Endothelial cell of umbilical vein (primary cell): ENCODE measurements at regions not wholly inside any gene's neighbourhood (a gene's known extent, or its start where the extent isn't known, plus 50 kb on each side); places are given as distances from the start of the nearest gene placed in this dataset.

ENCODE experiments used
- BruUV-seq: library from RNA; stranded (reverse); fragments of 400-500 nt; replicated peaks from 2 replicates; lab custom pipeline; 2021; lab: Mats Ljungman, UMichigan
- CTCF ChIA-PET: fragments of 300-600, 350-600 bp; sonication (Branson Sonifier 250); formaldehyde crosslinking; loops from one replicate; lab custom pipeline; 2021; ENCODE audit warnings: antibody characterized with exemption, inconsistent platforms; lab: Charles Lee
- POLR2A ChIA-PET: fragments of 300-600, 350-600 bp; sonication (Branson Sonifier 250); formaldehyde crosslinking; loops from one replicate; lab custom pipeline; 2021; ENCODE audit warnings: antibody characterized with exemption, inconsistent platforms; lab: Charles Lee
- DNase-seq: peaks from one replicate; pipeline ENCODE4 v3.0.0-alpha.2; 2011; ENCODE audit warnings: low read depth, low spot score
- FAIRE-seq: peaks from 2 replicates; lab custom pipeline; 2011; peaks lifted over from hg19 to GRCh38; lab: Jason Lieb, UNC
- H2AFZ ChIP-seq: 2 replicates; pipeline ENCODE4 v1.6.0; 2012; ENCODE audit warnings: low read depth, low read length, control low read depth, inconsistent platforms
- H3K27ac ChIP-seq: 2 replicates; pipeline ENCODE4 v1.5.1; 2011; ENCODE audit warnings: low read depth, mild to moderate bottlenecking, control low read depth, low read length, moderate library complexity; ENCODE audit not compliant: insufficient read depth
- H3K27me3 ChIP-seq, 2 experiments: 2 replicates each; pipeline versions ENCODE4 v1.6.0 to v1.6.1; 2011; ENCODE audit warnings: low read length in 2 of 2, mixed read lengths in 1 of 2; ENCODE audit not compliant: control insufficient read depth in 2 of 2, insufficient read depth in 2 of 2
- H3K36me3 ChIP-seq, 2 experiments: 2 replicates in 1 of 2; 3 replicates in 1 of 2; pipeline ENCODE4 v1.5.1; 2011; ENCODE audit warnings: low read length in 2 of 2, mild to moderate bottlenecking in 1 of 2, moderate library complexity in 1 of 2; ENCODE audit not compliant: control insufficient read depth in 2 of 2, insufficient read depth in 2 of 2; ENCODE audit errors: extremely low read depth in 1 of 2
- H3K4me1 ChIP-seq: 3 replicates; pipeline ENCODE4 v1.5.1; 2011; ENCODE audit warnings: mild to moderate bottlenecking, low read length; ENCODE audit not compliant: control insufficient read depth, insufficient read depth; ENCODE audit errors: extremely low read depth
- H3K4me2 ChIP-seq: 2 replicates; pipeline ENCODE4 v1.6.1; 2011; ENCODE audit warnings: low read length, control low read depth, mixed read lengths; ENCODE audit not compliant: insufficient read depth
- H3K4me3 ChIP-seq, 3 experiments: fragments of 200-600 bp in 1 of 3; sonication (generic), shearing (Covaris generic) in 1 of 3; replicated peaks in 1 of 3; 2 replicates each; pipeline ENCODE4 v1.5.1; 2011 to 2016; ENCODE audit warnings: control low read depth in 3 of 3, low read length in 3 of 3, mild to moderate bottlenecking in 2 of 3, inconsistent platforms in 1 of 3, low read depth in 1 of 3, moderate library complexity in 1 of 3; ENCODE audit not compliant: insufficient read depth in 1 of 3
- H3K79me2 ChIP-seq: 2 replicates; pipeline ENCODE4 v1.6.0; 2012; ENCODE audit warnings: low read length, inconsistent platforms; ENCODE audit not compliant: control insufficient read depth, insufficient read depth
- H3K9ac ChIP-seq: replicated peaks from 2 replicates; pipeline ENCODE3; 2011; ENCODE audit warnings: low read length, control low read depth; ENCODE audit not compliant: insufficient read depth; ENCODE audit errors: extremely low read depth
- H3K9me1 ChIP-seq: replicated peaks from 3 replicates; pipeline ENCODE4 v1.6.0; 2011; ENCODE audit warnings: mild to moderate bottlenecking, low read length; ENCODE audit not compliant: control insufficient read depth, insufficient read depth; ENCODE audit errors: extremely low read depth
- H3K9me3 ChIP-seq: replicated peaks from 2 replicates; pipeline ENCODE4 v1.5.1; 2012; ENCODE audit warnings: low read length, inconsistent platforms; ENCODE audit not compliant: control insufficient read depth, insufficient read depth
- H4K20me1 ChIP-seq: replicated peaks from 2 replicates; pipeline ENCODE3; 2011; ENCODE audit warnings: mild to moderate bottlenecking, low read length; ENCODE audit not compliant: control insufficient read depth, insufficient read depth; ENCODE audit errors: extremely low read depth
- EZH2 ChIP-seq: IDR thresholded peaks from 2 replicates; pipeline ENCODE4 v1.6.1; 2012; ENCODE audit warnings: borderline replicate concordance, low read depth, mild to moderate bottlenecking, moderate library complexity, low read length, inconsistent platforms; ENCODE audit not compliant: severe bottlenecking
- FOS ChIP-seq: IDR thresholded peaks from 2 replicates; pipeline ENCODE4 v1.6.1; 2011; ENCODE audit warnings: mild to moderate bottlenecking, low read length, moderate library complexity, borderline replicate concordance; ENCODE audit not compliant: insufficient read depth
- GATA2 ChIP-seq: IDR thresholded peaks from 2 replicates; pipeline ENCODE4 v1.7.0; 2011; ENCODE audit warnings: low read depth, mild to moderate bottlenecking, moderate library complexity, mixed read lengths, low read length; ENCODE audit not compliant: insufficient read length, insufficient read depth
- JUN ChIP-seq: IDR thresholded peaks from 2 replicates; pipeline ENCODE4 v1.6.1; 2011; ENCODE audit warnings: borderline replicate concordance, low read depth; ENCODE audit not compliant: insufficient read length, insufficient read depth
- MAX ChIP-seq: IDR thresholded peaks from 2 replicates; pipeline ENCODE4 v1.6.1; 2011; ENCODE audit not compliant: insufficient read depth, insufficient read length
- MYC ChIP-seq: IDR thresholded peaks from one replicate; pipeline ENCODE4 v1.6.1; 2011; ENCODE audit warnings: mild to moderate bottlenecking, low read depth, low read length
- POLR2A ChIP-seq: IDR thresholded peaks from 2 replicates; pipeline ENCODE4 v1.6.1; 2012; ENCODE audit warnings: low read depth, mild to moderate bottlenecking, control low read depth, low read length
- POLR2AphosphoS5 ChIP-seq: IDR thresholded peaks from 2 replicates; pipeline ENCODE4 v1.6.1; 2012; ENCODE audit warnings: low read depth, mild to moderate bottlenecking, control low read depth, low read length, moderate library complexity; ENCODE audit not compliant: insufficient read depth
- dilution Hi-C: fragments of 300-500 bp; cut with MboI; formaldehyde crosslinking; loops from one replicate; pipeline ENCODE4 v1.15.0; 2019; ENCODE audit warnings: low sequenced_read_pairs; ENCODE audit not compliant: extremely low pct_ligation_motif_present
- intact Hi-C: fragments of 100-400 bp; cut with micrococcal nuclease; formaldehyde crosslinking; loops from one replicate; pipeline ENCODE4 v1.10.0; 2022
- TF ChIP-seq, protein P1 (sequence below), 2 donors: IDR thresholded peaks; 1 replicate in 1 of 2; 2 replicates in 1 of 2; pipeline ENCODE4 v1.5.1; 2011; ENCODE audit warnings: low read length in 2 of 2, mild to moderate bottlenecking in 2 of 2, moderate library complexity in 2 of 2, control low read depth in 1 of 2, inconsistent platforms in 1 of 2, low read depth in 1 of 2; ENCODE audit not compliant: insufficient read depth in 1 of 2; ENCODE audit errors: extremely low read depth in 1 of 2

DNA sequence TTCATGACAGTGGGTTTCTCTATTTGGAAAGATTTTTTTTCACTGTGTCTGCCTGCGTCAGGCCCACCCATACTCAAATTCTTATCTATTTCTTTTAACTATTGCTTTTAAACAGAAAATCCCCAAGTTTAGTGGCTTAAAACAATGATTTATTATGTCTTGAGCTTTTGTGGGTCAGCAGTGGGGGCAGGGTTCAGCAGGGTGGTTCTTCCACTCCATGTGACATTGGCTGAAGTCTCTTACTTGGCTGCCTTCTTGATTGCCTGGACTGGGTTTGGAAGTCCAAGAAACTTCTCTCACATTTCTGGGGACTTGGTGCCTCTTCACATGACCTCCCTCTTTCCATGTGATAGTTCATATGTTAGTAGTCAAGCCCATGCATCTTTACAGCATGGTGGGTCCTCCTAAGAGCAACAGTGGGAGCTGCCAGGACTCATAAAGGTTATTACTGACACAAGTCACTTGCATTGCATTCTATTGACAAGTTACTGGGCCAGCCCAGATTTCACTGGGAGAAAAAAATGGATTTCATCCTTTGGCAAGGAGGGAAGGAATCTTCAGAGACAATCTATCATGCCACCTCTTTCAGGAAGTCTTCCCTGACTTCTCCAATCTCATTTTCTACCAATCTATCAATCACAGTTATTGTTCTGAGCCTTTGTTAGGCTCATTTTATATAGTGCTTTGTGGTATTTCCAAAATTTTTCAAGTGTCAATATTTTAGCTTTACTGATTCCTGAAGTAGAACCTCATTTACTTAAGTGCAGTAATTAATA is 436.1 kb downstream of the XYLT1 start:
- peaks cover 5% of the 10 kb centered on the region for H3K9me3 ChIP-seq
- H2AFZ ChIP-seq = no peak overlapping the region
- no peaks in the 10 kb centered on the region for H3K79me2 ChIP-seq
- CTCF ChIA-PET = no interaction called here
- TF ChIP-seq FOS (no peak), EZH2 (no peak), JUN (no peak), POLR2A (no peak), MAX (no peak), GATA2 (no peak), POLR2AphosphoS5 (no peak), MYC (no peak)
- TF ChIP-seq, protein P1, sequence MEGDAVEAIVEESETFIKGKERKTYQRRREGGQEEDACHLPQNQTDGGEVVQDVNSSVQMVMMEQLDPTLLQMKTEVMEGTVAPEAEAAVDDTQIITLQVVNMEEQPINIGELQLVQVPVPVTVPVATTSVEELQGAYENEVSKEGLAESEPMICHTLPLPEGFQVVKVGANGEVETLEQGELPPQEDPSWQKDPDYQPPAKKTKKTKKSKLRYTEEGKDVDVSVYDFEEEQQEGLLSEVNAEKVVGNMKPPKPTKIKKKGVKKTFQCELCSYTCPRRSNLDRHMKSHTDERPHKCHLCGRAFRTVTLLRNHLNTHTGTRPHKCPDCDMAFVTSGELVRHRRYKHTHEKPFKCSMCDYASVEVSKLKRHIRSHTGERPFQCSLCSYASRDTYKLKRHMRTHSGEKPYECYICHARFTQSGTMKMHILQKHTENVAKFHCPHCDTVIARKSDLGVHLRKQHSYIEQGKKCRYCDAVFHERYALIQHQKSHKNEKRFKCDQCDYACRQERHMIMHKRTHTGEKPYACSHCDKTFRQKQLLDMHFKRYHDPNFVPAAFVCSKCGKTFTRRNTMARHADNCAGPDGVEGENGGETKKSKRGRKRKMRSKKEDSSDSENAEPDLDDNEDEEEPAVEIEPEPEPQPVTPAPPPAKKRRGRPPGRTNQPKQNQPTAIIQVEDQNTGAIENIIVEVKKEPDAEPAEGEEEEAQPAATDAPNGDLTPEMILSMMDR (IDR thresholded peaks at IDR 0.05; ENCODE audit: extremely low read depth in 1 of 2, insufficient read depth in 1 of 2, low read depth in 1 of 2, low read length in 2 of 2) = no peak
- no TSS peak for BruUV-seq
- no peak overlapping the region for H3K27ac ChIP-seq
- intact Hi-C loops (no loop called here), dilution Hi-C loops (no loop called here)
- H3K27me3 ChIP-seq = no peaks in the 10 kb centered on the region
- no peak overlapping the region for H3K4me2 ChIP-seq
- no peak overlapping the region for H3K4me3 ChIP-seq
- H3K9me1 ChIP-seq = no peaks in the 10 kb centered on the region
- no peak for DNase-seq
- no peaks in the 10 kb centered on the region for H3K4me1 ChIP-seq
- H3K9ac ChIP-seq = no peak overlapping the region
- no peaks in the 10 kb centered on the region for H4K20me1 ChIP-seq
- no peak for FAIRE-seq
- POLR2A ChIA-PET = no interaction called here
- no peaks in the 10 kb centered on the region for H3K36me3 ChIP-seq
